NCI-H1436 treated with DMSO at 0.1 percent for 48 hours (cell line): ENCODE measurements at regions not wholly inside any gene's neighbourhood (a gene's known extent, or its start where the extent isn't known, plus 50 kb on each side); places are given as distances from the start of the nearest gene placed in this dataset.

Experiments used
- DNase-seq: peaks from one replicate; lab custom pipeline; 2025; lab: John Stamatoyannopoulos, UW

DNA sequence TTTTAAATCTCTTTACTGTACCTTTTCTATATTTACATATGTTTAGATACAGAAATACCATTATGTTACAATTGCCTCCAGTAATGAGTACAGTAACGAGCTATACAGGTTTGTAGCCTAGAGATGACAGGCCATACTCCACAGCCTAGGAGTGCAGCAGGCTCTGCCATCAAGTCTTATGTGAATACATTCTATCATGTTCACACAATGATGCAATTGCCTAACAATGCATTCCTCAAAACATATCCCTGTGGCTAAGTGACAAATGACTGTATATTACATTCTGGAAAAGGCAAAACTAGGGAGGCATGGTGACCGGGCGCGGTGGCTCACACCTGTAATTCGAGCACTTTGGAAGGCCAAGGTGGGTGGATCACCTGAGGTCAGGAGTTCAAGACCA, 192.4 kb upstream of the IGF1R start:
- no peak for DNase-seq

DNA sequence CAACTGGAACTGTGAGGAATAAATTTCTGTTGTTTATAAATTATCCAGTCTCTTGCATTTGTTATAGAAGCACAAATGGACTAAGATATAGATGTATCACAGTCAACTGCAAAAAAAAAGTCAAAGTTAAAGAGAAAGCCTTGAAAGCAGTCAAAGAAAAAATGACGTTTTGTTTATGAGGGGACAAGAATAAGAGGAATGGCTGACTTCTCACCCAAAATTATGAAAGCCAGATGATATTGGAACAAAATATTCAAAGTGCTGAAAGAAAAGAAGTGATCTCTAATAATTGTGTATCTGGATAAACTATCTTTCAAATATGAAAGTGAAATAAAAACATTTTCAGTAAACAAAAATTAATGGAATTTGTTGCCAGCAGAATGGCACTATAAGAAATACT, 171.8 kb upstream of the IGF1R start:
- no peak for DNase-seq

DNA sequence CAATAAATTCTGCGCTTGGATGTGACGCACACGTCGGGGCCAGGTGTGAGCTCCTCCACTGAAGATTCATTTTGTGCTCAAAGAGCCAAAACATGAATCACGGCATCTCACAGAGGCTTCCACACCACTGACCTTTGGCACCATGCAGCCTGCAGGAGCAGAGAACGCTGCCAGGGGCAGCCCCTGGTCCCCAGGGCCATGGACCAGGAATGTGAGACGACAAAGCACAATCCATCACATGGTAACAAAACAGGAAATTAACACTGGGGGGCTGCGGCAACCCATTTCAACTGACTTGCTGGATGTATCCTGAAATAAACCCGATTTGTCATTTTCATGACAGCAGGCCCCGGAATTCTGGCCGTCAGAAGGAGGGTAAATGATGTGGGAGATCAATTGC, 167.5 kb upstream of the IGF1R start:
- DNase-seq = no peak

DNA sequence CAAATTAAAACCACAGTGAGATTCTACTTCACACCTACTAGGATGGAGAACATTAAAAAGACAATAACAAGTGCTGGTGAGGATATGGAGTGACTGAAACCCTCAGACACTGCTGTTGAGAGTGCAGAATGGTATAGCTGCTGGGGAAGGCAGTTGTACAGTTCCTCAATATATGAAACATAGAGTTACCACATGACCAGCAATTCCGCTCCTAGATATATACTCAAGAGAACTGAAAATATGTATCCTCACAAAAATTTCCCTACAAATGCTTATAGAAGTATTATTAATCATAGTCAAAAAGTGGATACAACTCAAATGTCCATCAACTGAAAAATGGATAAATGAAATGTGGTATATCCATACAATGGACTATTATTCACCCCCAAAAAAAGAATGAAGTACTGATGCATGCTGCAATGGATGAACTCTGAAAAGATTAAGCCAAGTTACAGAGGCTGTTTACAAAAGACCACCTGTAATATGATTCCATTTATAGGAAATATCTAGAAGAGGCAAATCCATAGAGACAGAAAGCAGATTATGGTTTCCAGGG, 164.7 kb upstream of the IGF1R start:
- no peak for DNase-seq

DNA sequence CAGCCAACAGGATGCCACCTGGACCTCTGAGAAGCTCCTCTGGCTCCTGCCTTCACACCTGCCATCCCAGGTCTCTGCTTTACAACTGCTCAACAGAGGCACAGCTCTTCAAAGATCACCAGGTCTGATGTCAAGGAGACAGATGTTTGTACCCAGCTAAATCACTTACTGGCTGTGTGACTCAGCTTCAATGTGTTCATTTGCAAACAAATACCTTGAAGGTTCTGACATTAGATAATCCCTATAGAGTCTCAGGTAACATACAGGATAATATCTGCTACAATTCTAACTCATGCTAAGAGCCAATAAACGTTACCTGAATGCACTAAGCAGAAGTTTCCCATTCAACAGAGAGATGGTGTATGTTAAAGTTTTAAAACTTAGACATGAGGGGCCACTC, 163.4 kb upstream of the IGF1R start:
- no peak for DNase-seq

DNA sequence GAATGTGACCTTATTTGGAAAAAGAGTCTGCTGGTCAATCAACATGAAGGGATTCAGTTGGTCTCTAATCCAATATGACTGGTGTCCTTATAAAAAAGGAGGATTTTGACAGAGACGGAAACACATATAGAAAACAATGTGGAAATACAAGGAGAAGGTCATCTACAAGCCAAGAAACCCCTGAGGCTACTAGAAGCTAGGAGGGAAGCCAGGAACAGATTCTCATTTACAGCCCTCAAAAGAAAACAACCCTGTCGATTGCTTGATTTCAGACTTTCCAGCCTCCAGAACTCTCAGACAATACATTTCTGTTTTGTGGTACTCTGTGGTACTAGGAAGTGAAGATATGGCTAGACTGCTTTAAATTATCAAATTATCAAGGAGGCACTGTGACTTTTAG, 162.9 kb upstream of the IGF1R start:
- DNase-seq = no peak

DNA sequence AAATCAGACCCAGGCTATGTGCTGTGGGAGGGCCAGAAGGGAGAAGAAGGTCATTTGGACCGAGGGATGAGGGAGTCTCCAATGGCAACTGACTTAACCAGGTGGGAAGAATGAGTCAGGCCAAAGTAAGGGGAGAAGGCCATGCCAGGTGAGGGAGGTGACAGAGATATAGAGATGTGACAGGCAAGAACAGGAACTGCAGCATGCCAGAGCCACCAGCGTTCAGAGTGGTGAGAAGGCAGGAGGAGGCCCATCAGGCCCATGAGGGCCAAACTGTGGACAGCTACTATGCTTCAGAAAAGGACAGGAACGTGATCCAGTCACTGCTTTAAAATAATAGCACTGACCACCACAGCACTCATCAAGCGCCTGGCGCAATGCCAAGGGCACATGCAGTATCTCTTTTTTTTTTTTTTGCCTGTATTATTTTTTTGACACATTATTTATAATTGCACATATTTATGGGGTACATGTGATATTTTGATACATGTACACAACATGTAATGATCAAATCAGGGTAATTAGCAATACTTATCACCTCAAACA, 154.3 kb upstream of the IGF1R start:
- no peak for DNase-seq

DNA sequence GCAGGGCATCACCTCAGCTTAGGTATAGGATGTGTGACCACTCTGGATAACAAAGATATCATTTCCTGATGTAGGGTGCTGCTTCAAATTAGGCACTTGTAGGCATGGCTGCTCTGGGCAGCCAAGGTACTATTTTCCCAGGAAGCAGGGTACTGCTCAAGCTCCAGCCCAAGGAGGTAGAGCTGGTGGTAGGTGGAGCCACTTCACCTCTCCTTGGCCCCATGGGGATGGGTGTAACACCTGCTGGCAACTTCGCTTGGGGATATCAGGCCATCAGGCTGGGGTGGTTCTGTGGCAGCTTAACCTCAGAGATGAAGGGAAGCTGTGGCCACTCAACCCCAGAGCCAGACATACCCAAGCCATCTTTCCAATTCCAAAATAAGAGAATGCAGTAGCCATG, 147.1 kb upstream of the IGF1R start:
- no peak for DNase-seq

DNA sequence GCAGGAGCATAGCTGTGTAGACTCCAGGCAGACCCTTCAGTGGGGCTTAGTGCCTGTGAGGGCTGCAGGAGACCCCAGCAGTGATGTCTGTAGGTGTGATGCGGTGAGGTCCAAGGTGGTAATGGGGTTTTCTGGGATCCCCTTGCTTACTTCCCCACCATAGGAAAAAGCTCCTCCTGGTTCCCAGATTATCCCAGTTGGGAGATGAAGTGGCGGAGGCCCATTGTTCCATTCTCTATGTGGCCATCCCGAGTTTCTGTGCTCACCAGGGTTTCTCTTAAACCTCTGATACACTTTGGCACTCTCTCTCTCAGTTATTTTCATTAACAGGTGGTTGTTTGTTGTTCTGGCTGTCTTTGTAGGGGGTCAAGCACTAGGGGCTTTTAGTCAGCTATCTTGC, 146.7 kb upstream of the IGF1R start:
- DNase-seq = no peak

DNA sequence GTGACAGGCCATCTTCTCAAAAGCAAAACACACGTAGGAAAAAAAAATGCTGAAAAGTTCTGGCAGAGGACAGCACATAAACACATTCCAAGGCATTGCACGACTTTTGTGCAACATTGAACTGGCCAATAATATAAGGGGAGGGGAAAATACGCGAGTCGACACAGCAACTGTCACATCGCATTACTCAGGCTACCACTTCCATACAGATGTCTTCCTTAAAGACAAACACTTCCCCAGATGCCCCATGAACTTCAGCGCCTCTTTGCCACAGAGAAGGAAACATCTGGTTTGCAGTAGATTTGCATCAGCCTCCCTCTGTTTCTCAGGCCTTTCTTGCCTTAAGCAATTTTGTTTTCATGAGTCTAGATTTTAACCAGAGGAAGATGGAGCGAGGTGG, 144.4 kb upstream of the IGF1R start:
- DNase-seq = no peak

DNA sequence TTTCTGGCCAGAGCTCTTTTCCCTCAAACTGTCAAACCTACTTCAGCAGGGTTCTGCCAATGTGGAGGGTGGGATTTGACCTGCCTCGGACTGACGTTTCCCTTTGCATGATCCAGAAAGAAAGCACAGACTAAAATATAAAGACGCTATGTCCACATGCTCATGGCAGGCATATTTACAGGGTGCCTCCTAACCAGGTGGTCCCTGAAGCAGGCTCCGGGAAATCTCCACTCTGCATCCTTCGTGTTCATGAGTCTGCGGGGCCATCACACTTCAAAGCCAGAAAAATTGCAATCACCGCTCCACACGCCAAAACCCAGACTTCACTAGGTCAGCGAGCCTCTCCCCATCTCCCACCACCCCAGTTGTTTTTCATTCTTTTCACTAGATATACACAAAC, 143.3 kb upstream of the IGF1R start:
- no peak for DNase-seq

DNA sequence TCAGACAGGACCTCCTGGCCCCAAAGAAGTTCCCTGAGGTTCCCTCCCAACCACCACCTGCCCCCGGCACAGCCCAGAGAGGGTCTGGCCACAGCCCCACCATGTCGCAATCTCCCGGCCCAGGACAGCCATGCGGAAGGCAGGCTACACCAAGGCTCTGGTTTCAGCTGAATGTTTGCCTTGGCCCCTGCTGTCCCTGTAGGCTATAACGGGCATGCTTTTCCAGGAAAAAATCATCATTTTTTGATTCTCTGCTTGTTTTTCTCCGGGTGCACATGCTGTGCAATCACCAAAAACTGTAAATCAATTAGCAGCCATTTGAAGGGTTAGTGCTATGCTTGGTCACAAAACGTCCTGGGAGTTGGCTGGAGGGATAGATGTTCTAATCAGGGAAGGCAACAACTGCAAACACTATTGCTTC, 142.7 kb upstream of the IGF1R start:
- no peak for DNase-seq

DNA sequence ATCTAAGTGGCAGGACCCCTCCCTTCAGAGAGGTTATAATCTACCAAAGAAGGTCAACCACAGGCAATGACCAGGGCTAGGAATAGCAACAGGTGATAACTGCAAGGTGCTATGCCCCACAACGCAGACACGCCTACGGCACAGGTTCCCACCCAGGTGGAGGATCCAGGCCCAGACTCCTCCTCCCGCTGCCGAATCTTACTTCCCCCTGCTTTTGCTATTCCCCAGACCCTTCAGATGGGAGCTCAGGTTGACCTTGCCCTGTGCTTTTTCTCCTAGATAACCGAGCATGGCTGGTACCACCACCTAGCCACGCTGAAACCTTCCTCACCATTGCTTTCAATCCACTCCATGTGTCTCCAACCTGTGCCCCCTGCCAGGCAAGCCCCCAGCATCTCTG, 142.2 kb upstream of the IGF1R start:
- DNase-seq = no peak

DNA sequence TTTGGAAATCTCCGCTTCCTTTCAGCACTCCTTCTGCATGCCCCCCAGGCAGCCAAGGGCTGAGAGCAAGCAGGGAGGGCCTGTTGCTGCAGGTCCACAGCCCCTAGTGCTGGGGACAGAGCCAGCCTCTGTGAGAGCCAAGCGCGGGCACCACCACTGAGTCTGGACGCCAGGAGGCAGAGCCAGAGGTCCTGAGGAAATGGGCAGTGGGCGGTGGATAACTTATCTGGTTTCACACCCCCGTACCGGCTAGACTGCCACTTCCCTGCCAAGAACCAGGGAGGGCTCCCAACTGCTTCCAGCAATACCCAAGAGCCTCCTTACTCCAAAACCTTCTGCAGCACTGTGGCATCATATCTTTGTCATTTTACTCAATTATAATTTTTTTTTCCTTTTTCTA, 141.6 kb upstream of the IGF1R start:
- no peak for DNase-seq

DNA sequence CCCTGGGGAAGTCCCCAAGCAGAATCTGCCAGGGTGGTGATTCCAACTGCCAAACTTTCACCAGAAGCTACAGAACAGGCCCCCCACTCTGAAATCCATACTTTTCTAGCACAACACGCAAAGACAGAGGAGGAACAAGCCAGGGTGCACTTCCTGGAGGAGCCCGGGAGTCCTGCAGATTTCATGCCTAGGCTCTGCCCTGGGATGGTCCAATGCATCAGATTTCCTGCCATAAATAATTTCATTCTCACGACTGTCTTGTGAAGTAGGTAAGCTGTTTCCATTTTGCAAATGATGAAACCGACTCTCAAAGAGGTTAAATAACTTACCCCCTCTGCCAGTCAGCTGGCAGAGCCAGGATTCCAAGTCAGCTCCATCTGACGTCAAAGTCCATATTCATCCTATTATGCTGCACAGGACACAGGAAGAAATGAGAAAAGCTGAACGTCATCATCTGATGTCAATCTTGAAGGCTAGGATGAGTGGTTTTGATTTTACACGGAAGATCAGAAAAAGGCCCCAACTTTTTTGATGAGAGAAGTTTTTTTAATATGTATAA, 134.8 kb upstream of the IGF1R start:
- no peak for DNase-seq

DNA sequence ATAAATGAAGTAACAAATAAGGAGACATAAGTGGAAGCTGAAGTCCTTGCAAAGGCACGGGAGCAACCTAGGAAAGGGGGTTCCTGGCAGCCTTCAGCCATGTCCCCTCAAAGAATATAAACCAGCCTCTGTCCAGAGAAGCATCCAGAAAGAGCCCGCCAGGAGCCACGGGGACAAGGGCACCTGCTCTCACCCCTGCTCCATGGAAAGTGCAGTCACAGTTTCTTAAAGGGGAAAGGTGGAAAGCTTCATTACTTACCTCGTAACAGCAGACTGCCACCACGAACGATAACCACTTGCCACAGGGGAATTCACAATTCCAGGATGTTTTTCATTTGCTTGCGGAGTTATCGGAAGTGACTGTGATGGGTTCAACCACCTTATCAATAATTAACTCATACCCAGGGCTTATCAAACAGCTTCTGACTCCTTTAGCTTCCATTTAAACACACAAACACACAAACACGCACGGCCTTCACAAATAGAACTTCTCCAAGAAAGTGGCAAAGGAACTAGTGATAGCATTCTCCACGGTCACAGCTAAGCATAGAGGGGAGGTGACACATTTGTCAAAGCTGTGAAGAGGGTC, 134.2 kb upstream of the IGF1R start:
- no peak for DNase-seq

DNA sequence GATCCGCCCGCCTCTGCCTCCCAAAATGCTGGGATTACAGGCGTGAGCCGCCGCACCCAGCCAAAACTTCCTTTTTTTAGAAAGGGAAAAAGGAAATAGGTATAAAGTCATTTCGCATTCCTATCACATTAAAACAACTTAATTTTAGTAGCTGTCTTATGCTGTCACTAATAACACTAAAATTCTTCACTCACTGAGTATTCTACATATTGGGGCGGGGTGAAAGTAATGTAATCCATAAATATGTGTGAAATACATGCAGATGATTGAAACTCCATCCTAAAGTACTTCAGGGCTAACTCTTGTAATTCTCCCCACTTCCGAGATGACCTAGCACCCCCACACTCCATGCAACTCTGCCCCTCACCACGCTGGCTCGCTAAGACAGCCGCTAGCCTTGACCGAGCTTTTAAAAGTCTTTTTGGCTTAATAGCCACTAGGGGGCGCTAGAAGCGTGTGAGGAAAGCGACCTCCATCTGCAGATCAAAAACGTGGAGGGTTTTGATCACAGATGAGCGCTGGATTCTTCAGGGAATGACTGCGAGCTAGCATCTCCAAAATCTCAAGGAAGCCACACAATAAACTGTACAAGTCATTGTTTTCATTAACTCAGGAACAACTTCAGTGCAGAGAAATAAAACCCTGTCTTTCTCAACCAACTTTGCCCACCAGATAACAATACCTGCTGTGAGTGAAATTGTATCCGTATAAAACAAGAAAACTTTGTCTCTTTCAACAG, 129.3 kb upstream of the IGF1R start:
- DNase-seq = no peak

DNA sequence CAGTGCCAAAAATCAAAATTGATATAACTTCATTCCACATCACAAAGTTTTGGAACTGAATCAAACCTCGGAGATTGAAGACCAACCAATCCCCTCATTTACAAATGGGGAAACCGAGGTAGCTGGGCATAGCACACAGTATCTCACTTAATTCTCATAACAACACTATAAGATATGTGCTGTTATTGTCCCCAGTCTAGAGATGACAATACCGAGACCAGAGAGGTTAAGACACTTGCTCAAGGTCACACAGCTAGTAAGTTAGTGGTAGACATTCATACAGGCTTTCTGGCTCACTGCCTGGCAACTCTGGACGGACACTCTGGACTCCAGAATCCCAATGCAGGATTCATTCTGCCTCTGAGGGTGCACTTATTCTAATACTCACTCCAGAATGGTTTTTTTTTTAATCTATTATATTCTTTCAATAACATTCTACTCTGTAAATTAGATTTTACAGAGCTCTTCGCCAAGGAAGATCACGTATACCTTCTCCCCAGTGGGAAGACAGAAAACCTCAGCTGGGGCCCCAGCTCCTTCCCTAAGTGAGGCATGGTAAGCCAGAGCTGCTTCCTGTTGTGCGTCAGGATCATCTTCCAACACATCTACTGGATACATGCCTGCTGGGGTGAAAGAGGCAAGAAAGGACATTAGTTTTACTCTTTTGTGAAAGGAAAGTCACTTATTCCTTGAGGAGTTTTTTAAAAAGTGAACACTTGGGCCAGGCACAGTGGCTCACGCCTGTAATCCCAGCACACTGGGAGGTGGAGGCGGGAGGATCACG, 128.4 kb upstream of the IGF1R start:
- no peak for DNase-seq

DNA sequence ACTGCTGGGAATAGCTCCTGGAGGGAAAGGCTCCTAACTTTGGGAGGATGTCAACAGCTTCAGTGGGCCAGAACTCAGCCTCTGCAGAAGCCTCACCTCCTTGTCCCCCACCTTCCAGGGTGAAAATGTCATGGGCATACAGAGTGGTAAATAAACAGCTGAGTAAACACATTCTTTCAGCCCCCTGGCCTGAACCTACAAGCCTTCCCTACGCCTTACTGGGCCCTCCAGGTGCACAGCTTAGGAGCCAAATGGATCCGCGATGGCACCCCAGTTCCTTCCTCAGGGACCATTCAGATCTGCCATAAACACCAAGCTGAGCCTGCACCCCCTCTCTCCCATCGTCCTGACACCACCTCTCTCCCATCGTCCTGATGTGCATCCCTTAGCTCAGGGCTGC, 126.2 kb upstream of the IGF1R start:
- DNase-seq = no peak

DNA sequence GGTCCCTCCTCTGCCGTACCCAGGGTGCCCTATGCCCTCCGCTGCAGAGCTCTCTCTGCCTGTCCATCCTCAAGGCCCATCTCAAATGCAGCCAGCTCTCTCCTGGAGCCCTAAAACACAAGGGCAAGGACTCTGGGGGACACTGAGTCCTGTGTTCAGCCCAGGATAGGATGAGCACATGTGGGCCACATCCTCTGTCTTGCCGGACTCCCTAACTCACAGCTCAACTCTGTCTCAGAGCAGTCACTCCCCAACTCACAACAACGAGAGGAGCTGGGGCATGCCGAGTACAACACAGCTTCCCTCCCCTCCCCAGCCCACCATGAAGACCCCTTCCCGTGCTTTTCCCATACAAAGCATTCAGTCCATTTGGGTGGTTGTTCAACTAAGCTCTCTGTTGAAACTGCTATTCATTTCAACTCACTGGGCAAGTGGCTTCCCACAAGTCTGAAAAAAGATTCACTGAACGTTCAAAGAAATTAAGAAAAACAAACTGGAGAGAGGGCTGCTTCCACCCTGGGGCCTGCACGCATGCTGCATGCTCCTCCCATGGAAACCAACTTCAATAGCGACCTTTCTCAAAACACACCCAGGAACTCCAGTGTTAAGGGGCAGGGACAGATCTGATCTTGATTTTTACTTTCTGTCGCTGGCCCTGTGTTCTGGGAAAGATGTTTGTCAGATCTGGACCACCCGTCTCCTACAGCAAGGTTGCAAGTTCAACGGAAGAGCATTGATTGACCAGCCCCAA, 124.3 kb upstream of the IGF1R start:
- DNase-seq = no peak

DNA sequence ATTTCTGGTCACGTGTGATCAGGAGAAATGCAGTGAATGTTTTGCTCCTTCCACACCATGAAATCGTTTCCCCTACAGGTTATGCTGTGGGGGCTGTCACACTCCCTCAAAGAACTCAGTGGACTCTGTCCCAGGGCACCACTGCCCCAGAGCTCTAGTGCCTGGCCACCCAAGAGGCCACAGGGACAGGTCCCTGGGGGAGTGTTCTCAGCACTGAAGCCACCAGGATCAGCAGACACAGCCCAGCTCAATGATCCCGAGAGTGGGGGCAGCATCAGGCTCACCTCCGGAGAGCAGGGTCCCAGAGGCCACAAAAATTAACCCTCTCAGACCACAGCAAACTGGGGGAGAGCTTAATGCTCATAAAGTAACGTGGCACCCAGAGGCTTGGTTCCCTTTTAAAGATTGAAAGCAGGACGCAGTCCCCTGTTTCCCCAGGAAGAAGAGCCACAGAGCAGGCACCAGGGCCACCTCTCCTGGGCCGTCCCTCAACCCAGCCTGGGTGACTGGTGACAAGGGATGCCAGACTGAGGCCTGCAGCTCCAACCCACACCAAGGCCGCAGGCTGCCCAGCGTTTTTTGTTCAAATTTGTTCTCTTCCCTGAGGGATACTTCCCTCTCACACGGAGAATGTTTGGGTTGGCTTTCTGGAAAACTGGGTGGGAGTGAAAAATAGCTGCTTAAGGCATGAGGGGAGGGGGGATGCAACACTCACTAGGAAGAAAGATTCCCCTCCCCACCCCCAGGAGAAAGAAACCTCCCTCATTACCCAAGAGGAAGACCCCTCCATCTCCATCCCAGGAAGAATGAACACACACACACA, 123.3 kb upstream of the IGF1R start:
- DNase-seq = no peak
